Epithelial cell of esophagus (primary cell): ENCODE measurements at regions not wholly inside any gene's neighbourhood (a gene's known extent, or its start where the extent isn't known, plus 50 kb on each side); places are given as distances from the start of the nearest gene placed in this dataset.

Experiments used
- DNase-seq: peaks from one replicate; pipeline ENCODE4 v3.0.0; 2010; ENCODE audit warnings: low read depth
- H3K4me3 ChIP-seq: 2 replicates; pipeline ENCODE4 v1.5.1; 2011; ENCODE audit warnings: mild to moderate bottlenecking, low read length, control low read depth
- TF ChIP-seq, protein P1 (sequence below): IDR thresholded peaks from 2 replicates; pipeline ENCODE4 v1.5.1; 2011; ENCODE audit warnings: low read depth, mild to moderate bottlenecking, low read length, control low read depth, inconsistent platforms; ENCODE audit not compliant: insufficient read depth; ENCODE audit errors: missing control alignments

DNA sequence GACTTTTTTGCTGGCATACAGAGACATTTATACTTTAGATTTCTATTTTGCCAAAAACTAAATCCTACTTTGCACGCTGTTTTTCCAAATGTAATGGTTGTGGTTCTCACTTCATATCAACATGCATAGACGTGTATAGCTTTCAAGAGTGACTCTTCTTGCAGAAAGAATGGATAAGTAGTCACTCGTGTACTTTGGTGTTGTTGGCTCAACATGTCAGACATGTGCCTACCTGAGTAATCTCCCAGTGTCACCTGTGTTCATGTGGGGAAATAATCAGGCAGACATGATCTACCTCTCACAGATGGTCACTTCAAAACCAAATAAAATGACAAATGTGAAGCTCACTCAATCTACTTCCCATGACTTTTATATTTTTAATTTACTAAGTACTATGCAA, 73.1 kb downstream of the GPR88 start:
- no peak overlapping the region for H3K4me3 ChIP-seq
- DNase-seq, result peak; percentile 58
- TF ChIP-seq, protein P1, sequence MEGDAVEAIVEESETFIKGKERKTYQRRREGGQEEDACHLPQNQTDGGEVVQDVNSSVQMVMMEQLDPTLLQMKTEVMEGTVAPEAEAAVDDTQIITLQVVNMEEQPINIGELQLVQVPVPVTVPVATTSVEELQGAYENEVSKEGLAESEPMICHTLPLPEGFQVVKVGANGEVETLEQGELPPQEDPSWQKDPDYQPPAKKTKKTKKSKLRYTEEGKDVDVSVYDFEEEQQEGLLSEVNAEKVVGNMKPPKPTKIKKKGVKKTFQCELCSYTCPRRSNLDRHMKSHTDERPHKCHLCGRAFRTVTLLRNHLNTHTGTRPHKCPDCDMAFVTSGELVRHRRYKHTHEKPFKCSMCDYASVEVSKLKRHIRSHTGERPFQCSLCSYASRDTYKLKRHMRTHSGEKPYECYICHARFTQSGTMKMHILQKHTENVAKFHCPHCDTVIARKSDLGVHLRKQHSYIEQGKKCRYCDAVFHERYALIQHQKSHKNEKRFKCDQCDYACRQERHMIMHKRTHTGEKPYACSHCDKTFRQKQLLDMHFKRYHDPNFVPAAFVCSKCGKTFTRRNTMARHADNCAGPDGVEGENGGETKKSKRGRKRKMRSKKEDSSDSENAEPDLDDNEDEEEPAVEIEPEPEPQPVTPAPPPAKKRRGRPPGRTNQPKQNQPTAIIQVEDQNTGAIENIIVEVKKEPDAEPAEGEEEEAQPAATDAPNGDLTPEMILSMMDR, result no peak

- H3K4me3 ChIP-seq, result no peak overlapping the region
- TF ChIP-seq, protein P1, result no peak
- DNase-seq, result no peak
These were observed 74.6 kb downstream of the GPR88 start for GRCh38 chr1:100612540-100612939.

- H3K4me3 ChIP-seq, result no peak overlapping the region
- DNase-seq, result no peak
- TF ChIP-seq, protein P1, result no peak
These were observed 76.0 kb downstream of the GPR88 start for GRCh38 chr1:100613817-100614559.

- H3K4me3 ChIP-seq, result no peak overlapping the region
- no peak for DNase-seq
- TF ChIP-seq, protein P1, result no peak
These were observed 76.6 kb downstream of the GPR88 start for GRCh38 chr1:100614570-100614969.

DNA sequence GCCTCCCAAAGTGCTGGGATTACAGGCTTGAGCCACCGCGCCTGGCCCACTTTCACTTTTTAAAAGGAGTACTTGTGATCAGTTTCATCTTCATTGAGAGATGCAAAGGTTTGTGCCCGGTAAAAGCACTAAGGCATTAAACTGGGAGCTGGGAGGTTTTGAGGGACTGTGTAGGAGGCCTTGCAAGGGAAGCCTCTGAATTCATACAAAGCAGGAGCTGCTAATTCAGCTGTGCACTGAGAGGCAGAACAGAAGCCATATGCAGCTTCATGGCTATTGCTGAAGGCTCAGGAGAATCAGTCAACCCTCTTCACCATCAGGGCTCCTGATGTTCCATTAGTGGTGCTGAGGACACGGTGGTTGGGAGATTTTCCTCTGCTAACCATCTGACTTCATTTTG, 77.7 kb downstream of the GPR88 start:
- no peak overlapping the region for H3K4me3 ChIP-seq
- TF ChIP-seq, protein P1, result no peak
- no peak for DNase-seq

GRCh38 chr1:100616121-100616621, 78.2 kb downstream of the GPR88 start:
- no peak overlapping the region for H3K4me3 ChIP-seq
- DNase-seq, result no peak
- TF ChIP-seq, protein P1, result no peak

GRCh38 chr1:100622037-100622436, 84.1 kb downstream of the GPR88 start:
- TF ChIP-seq, protein P1, result no peak
- no peak overlapping the region for H3K4me3 ChIP-seq
- peak; percentile 90 for DNase-seq
